HEK293T (cell line): ENCODE measurements at regions not wholly inside any gene's neighbourhood (a gene's known extent, or its start where the extent isn't known, plus 50 kb on each side); places are given as distances from the start of the nearest gene placed in this dataset.

Source experiments
- ARNT ChIP-seq: fragments of 450-650 bp; IDR thresholded peaks from 2 replicates; pipeline ENCODE4 v1.6.1; 2017; ENCODE audit warnings: mild to moderate bottlenecking
- BHLHE40 ChIP-seq: fragments of 450-650 bp; IDR thresholded peaks from 2 replicates; pipeline ENCODE4 v1.6.1; 2016; ENCODE audit warnings: mild to moderate bottlenecking, moderate library complexity, borderline replicate concordance
- CTBP1 ChIP-seq: fragments of 450-650 bp; IDR thresholded peaks from 2 replicates; pipeline ENCODE4 v1.6.1; 2016; ENCODE audit warnings: borderline replicate concordance
- ELF4 ChIP-seq: fragments of 450-650 bp; IDR thresholded peaks from 2 replicates; pipeline ENCODE4 v1.6.1; 2017; ENCODE audit warnings: antibody characterized with exemption
- FOXA1 ChIP-seq: fragments of 450-650 bp; IDR thresholded peaks from 2 replicates; pipeline ENCODE4 v1.6.1; 2016; ENCODE audit warnings: mild to moderate bottlenecking
- NFRKB ChIP-seq: fragments of 450-650 bp; IDR thresholded peaks from 2 replicates; pipeline ENCODE4 v1.6.1; 2016; ENCODE audit warnings: mild to moderate bottlenecking, moderate library complexity
- PKNOX1 ChIP-seq: fragments of 450-650 bp; IDR thresholded peaks from 2 replicates; pipeline ENCODE4 v1.6.1; 2016
- SP1 ChIP-seq: fragments of 450-650 bp; IDR thresholded peaks from 2 replicates; pipeline ENCODE4 v1.6.1; 2017
- SUZ12 ChIP-seq: fragments of 450-650 bp; IDR thresholded peaks from 2 replicates; pipeline ENCODE4 v1.6.1; 2016; ENCODE audit warnings: mild to moderate bottlenecking
- ZNF384 ChIP-seq: fragments of 450-650 bp; IDR thresholded peaks from 2 replicates; pipeline ENCODE4 v1.6.1; 2016

GRCh38 chr2:150989969-150990368 lies 271.7 kb downstream of the RBM43 start:
- TF ChIP-seq SUZ12 = no peak
- TF ChIP-seq ARNT = no peak
- no peak for TF ChIP-seq PKNOX1
- TF ChIP-seq FOXA1 = no peak
- TF ChIP-seq SP1 = no peak
- TF ChIP-seq ELF4 = no peak
- TF ChIP-seq ZNF384 = no peak
- no peak for TF ChIP-seq BHLHE40
- no peak for TF ChIP-seq NFRKB
- no peak for TF ChIP-seq CTBP1
